ENCODE measurements at regions not wholly inside any gene's neighbourhood (a gene's known extent, or its start where the extent isn't known, plus 50 kb on each side); places are given as distances from the start of the nearest gene placed in this dataset.

DNA sequence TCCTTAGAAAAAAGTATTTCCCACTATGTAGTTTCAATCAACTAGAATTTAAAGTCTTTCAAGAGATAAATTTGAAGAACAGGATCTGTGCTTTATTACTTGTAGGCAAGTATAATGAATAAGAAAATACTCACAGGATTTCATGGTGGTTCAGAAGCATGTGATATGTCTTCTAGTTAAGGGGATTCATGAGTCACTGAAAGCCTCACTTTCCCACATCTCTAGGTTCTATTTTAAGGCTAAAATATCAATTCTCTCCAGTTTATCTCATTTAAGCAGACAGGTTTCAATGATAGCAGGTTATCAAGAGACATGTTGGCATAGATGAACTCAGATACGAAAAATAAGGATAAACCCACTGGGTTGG lies 437.8 kb upstream of the BCHE start:
- TF ChIP-seq POLR2A (IDR thresholded peaks at IDR 0.05): no peak
- TF ChIP-seq, protein P1, sequence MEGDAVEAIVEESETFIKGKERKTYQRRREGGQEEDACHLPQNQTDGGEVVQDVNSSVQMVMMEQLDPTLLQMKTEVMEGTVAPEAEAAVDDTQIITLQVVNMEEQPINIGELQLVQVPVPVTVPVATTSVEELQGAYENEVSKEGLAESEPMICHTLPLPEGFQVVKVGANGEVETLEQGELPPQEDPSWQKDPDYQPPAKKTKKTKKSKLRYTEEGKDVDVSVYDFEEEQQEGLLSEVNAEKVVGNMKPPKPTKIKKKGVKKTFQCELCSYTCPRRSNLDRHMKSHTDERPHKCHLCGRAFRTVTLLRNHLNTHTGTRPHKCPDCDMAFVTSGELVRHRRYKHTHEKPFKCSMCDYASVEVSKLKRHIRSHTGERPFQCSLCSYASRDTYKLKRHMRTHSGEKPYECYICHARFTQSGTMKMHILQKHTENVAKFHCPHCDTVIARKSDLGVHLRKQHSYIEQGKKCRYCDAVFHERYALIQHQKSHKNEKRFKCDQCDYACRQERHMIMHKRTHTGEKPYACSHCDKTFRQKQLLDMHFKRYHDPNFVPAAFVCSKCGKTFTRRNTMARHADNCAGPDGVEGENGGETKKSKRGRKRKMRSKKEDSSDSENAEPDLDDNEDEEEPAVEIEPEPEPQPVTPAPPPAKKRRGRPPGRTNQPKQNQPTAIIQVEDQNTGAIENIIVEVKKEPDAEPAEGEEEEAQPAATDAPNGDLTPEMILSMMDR (IDR thresholded peaks at IDR 0.05): no peak

Measured in gastroesophageal sphincter (tissue), 3 donors.